BLaER1 treated with 17β-estradiol and CSF1 and Interleukin-3, amounts not matched to agents 10 nM and 100 nM (cell line): ENCODE measurements at regions not wholly inside any gene's neighbourhood (a gene's known extent, or its start where the extent isn't known, plus 50 kb on each side); places are given as distances from the start of the nearest gene placed in this dataset.

ENCODE experiments used
- H3K27ac ChIP-seq, 11 experiments: shearing (Covaris generic); formaldehyde crosslinking; 2 replicates each; pipeline ENCODE4 v1.8.1; 2022
- H3K27me3 ChIP-seq, 11 experiments: shearing (Covaris generic); formaldehyde crosslinking; 2 replicates each; pipeline ENCODE4 v1.8.1; 2022
- H3K36me3 ChIP-seq, 11 experiments: shearing (Covaris generic); formaldehyde crosslinking; 2 replicates each; pipeline ENCODE4 v1.8.1; 2022
- H3K4me1 ChIP-seq, 10 experiments: shearing (Covaris generic); formaldehyde crosslinking; 2 replicates each; pipeline ENCODE4 v1.8.1; 2022
- H3K4me2 ChIP-seq, 11 experiments: shearing (Covaris generic); formaldehyde crosslinking; 2 replicates each; pipeline ENCODE4 v1.8.1; 2022
- H3K4me3 ChIP-seq, 10 experiments: shearing (Covaris generic); formaldehyde crosslinking; 2 replicates each; pipeline ENCODE4 v1.8.1; 2022
- H3K9ac ChIP-seq, 11 experiments: shearing (Covaris generic); formaldehyde crosslinking; 2 replicates each; pipeline ENCODE4 v1.8.1; 2022
- H3K9me3 ChIP-seq, 11 experiments: shearing (Covaris generic); formaldehyde crosslinking; replicated peaks in 1 of 11; 2 replicates each; pipeline ENCODE4 v1.8.1; 2022
- H4K20me1 ChIP-seq, 11 experiments: shearing (Covaris generic); formaldehyde crosslinking; 2 replicates each; pipeline ENCODE4 v1.8.1; 2022
- Cebpa-rat ChIP-seq, 11 experiments: shearing (Covaris generic); IDR thresholded peaks; 2 replicates each; pipeline ENCODE4 v1.8.1; 2022

- no peaks in the 10 kb centered on the region for H3K9me3 ChIP-seq
- peak overlapping the region in 2 of 11 experiments; percentile 61 to 63; a peak in 3 of 22 replicates for H3K4me2 ChIP-seq
- no peak overlapping the region for H3K4me3 ChIP-seq
- no peaks in the 10 kb centered on the region for H3K27me3 ChIP-seq
- TF ChIP-seq Cebpa-rat (IDR thresholded peaks at IDR 0.05) = no peak
- H4K20me1 ChIP-seq = no peaks in the 10 kb centered on the region
- H3K36me3 ChIP-seq = no peaks in the 10 kb centered on the region
- H3K4me1 ChIP-seq = peaks cover 0 to 20% (median 0%) of the 10 kb centered on the region in 10 experiments; a peak in 4 of 20 replicates
- H3K9ac ChIP-seq = no peak overlapping the region
- peak overlapping the region in 6 of 11 experiments; percentile 35 to 63 (median 46); a peak in 8 of 22 replicates for H3K27ac ChIP-seq
Observed at GRCh38 chr6:54695815-54696214, 150.8 kb upstream of the FAM83B start.

DNA sequence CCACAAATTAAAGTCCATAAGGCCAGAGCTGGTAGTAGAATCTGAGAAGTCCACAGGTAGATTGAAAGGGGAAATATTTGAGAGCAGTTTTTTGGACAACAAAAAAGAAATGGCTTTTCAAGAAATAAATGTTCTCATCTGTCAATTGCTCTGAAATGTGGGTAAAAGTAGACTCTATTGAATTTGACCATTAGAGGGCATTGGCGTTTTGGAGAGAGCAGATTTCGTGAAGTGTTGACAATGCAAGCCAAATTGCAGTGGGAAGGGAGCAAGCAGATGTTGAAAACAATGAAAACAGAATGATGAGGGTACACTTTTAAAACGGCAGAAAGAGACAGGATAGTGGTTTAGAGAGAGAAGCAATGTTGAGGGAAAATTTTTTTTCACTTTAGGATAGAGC, 149.1 kb upstream of the FAM83B start:
- no peaks in the 10 kb centered on the region for H3K9me3 ChIP-seq
- no peaks in the 10 kb centered on the region for H3K27me3 ChIP-seq
- H3K4me3 ChIP-seq = no peak overlapping the region
- peaks cover 0 to 20% (median 0%) of the 10 kb centered on the region in 10 experiments; a peak in 4 of 20 replicates for H3K4me1 ChIP-seq
- no peak overlapping the region for H3K4me2 ChIP-seq
- no peak overlapping the region for H3K27ac ChIP-seq
- no peak for TF ChIP-seq Cebpa-rat (IDR thresholded peaks at IDR 0.05)
- no peaks in the 10 kb centered on the region for H3K36me3 ChIP-seq
- H4K20me1 ChIP-seq = no peaks in the 10 kb centered on the region
- H3K9ac ChIP-seq = no peak overlapping the region

DNA sequence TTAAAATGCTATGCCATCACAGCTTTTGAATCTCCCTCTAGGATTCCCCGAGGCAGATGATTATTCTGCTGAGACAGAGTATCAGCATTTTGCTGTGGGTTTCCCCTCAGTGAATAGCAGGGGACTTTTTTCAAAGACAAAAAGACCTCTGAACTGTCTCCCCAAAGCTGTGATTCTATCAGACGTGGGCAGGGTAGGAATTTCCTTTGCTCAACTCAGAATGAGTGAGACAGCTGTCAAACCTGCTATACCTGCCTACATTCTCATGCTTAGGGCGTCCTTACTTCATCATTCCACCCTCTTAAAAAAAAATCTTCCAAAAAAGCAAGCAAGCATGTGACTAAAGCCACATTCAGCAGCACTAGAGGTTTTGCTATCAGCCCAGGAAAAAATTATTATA, 147.6 kb upstream of the FAM83B start:
- H3K36me3 ChIP-seq = no peaks in the 10 kb centered on the region
- no peak for TF ChIP-seq Cebpa-rat (IDR thresholded peaks at IDR 0.05)
- H3K4me3 ChIP-seq = no peak overlapping the region
- H3K27me3 ChIP-seq = no peaks in the 10 kb centered on the region
- no peak overlapping the region for H3K4me2 ChIP-seq
- no peaks in the 10 kb centered on the region for H4K20me1 ChIP-seq
- H3K4me1 ChIP-seq = peaks cover 0 to 22% (median 0%) of the 10 kb centered on the region in 10 experiments; a peak in 4 of 20 replicates
- H3K27ac ChIP-seq = no peak overlapping the region
- H3K9ac ChIP-seq = no peak overlapping the region
- H3K9me3 ChIP-seq = no peaks in the 10 kb centered on the region

GRCh38 chr6:54700158-54700557, 146.4 kb upstream of the FAM83B start:
- H3K36me3 ChIP-seq = no peaks in the 10 kb centered on the region
- H3K9ac ChIP-seq = no peak overlapping the region
- H3K4me1 ChIP-seq = peaks cover 0 to 19% (median 0%) of the 10 kb centered on the region in 10 experiments; a peak in 4 of 20 replicates
- H3K9me3 ChIP-seq = no peaks in the 10 kb centered on the region
- no peak overlapping the region for H3K4me3 ChIP-seq
- H3K27ac ChIP-seq = no peak overlapping the region
- no peak for TF ChIP-seq Cebpa-rat (IDR thresholded peaks at IDR 0.05)
- H3K4me2 ChIP-seq = no peak overlapping the region
- no peaks in the 10 kb centered on the region for H3K27me3 ChIP-seq
- no peaks in the 10 kb centered on the region for H4K20me1 ChIP-seq

DNA sequence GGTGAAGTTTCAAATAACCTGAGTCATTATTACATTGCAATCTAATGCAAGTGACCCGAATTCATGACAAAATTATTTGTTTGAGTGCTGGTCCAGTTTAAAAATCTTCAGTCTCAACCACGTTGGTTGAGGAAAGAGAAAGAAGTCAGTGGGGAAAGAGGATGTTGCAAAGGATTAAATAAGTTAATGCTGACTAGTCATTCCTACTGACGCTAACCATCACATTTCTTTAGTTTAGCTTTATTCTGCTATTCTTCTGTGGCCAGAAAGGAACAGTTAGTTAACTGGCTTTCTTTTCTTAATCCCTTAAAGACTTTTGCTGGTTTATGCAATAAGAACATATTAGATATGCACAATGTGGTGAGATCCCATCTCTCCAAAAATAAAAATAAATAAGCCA, 143.8 kb upstream of the FAM83B start:
- H3K9ac ChIP-seq = no peak overlapping the region
- no peak overlapping the region for H3K4me2 ChIP-seq
- 0 out of 20 replicates have a peak, but pooled peaks cover 0 to 5% (median 0%) of the 10 kb centered on the region in 10 experiments for H3K4me1 ChIP-seq
- H4K20me1 ChIP-seq = no peaks in the 10 kb centered on the region
- H3K27ac ChIP-seq = no peak overlapping the region
- TF ChIP-seq Cebpa-rat (IDR thresholded peaks at IDR 0.05) = no peak
- H3K4me3 ChIP-seq = no peak overlapping the region
- H3K36me3 ChIP-seq = no peaks in the 10 kb centered on the region
- H3K27me3 ChIP-seq = no peaks in the 10 kb centered on the region
- no peaks in the 10 kb centered on the region for H3K9me3 ChIP-seq

DNA sequence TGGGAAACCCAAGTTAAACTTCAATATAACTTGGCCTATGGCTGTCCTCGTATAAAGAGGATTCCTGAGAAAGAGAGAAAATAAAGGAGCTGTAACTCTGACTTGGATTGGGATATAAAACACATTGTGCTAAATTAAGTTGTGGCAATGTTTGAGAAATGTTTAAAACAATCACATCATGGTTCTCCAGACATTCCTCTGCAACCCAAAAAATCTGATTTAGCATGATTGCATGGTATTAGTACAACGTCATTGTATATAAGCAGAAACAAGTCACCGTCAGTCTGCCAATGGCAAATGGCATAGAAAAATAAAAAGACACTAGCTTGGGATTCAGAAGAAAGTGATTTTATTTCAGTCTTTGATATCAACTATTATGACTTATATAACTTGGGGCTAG, 140.2 kb upstream of the FAM83B start:
- Histone ChIP-seq H3K4me1 (0 out of 20 replicates have a peak, but pooled peaks cover 0 to 5% (median 0%) of the 10 kb centered on the region in 10 experiments), H3K4me2 (no peak overlapping the region), H4K20me1 (no peaks in the 10 kb centered on the region), H3K9ac (no peak overlapping the region), H3K9me3 (no peaks in the 10 kb centered on the region), H3K4me3 (no peak overlapping the region), H3K27me3 (no peaks in the 10 kb centered on the region), H3K36me3 (no peaks in the 10 kb centered on the region), H3K27ac (no peak overlapping the region)
- TF ChIP-seq Cebpa-rat (IDR thresholded peaks at IDR 0.05) = no peak

- no peaks in the 10 kb centered on the region for H3K27me3 ChIP-seq
- no peak overlapping the region for H3K4me3 ChIP-seq
- H3K4me2 ChIP-seq = no peak overlapping the region
- 0 out of 20 replicates have a peak, but pooled peaks cover 0 to 5% (median 0%) of the 10 kb centered on the region in 10 experiments for H3K4me1 ChIP-seq
- H3K9ac ChIP-seq = no peak overlapping the region
- H3K9me3 ChIP-seq = no peaks in the 10 kb centered on the region
- no peaks in the 10 kb centered on the region for H4K20me1 ChIP-seq
- TF ChIP-seq Cebpa-rat (IDR thresholded peaks at IDR 0.05) = no peak
- no peaks in the 10 kb centered on the region for H3K36me3 ChIP-seq
- no peak overlapping the region for H3K27ac ChIP-seq
Observed at GRCh38 chr6:54706844-54707605, 139.5 kb upstream of the FAM83B start.

GRCh38 chr6:54710456-54710855, 136.1 kb upstream of the FAM83B start:
- Histone ChIP-seq H3K9me3 (no peaks in the 10 kb centered on the region), H4K20me1 (no peaks in the 10 kb centered on the region), H3K36me3 (no peaks in the 10 kb centered on the region), H3K4me1 (no peaks in the 10 kb centered on the region), H3K27me3 (no peaks in the 10 kb centered on the region), H3K4me2 (no peak overlapping the region), H3K4me3 (no peak overlapping the region), H3K9ac (no peak overlapping the region), H3K27ac (no peak overlapping the region)
- no peak for TF ChIP-seq Cebpa-rat (IDR thresholded peaks at IDR 0.05)

DNA sequence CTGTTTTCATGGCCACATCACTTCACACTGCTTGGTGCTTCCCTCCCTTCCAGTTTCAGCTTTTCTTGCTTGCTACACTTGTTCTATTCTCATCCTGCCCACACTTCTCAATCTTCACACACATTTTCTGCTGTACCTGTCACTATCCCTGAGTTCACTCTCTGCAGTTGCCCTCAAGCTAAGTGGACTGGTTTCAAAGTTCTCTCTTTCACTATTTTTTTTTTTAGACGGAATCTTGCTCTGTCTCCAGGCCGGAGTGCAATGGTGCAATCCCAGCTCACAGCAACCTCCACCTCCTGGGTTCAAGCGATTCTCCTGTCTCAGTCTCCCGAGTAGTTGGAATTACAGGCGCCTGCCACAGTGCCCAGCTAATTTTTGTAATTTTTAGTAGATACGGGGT, 130.6 kb upstream of the FAM83B start:
- no peak overlapping the region for H3K4me2 ChIP-seq
- no peak overlapping the region for H3K9ac ChIP-seq
- H3K36me3 ChIP-seq = no peaks in the 10 kb centered on the region
- no peaks in the 10 kb centered on the region for H3K4me1 ChIP-seq
- H3K4me3 ChIP-seq = no peak overlapping the region
- H3K9me3 ChIP-seq = no peaks in the 10 kb centered on the region
- H3K27me3 ChIP-seq = no peaks in the 10 kb centered on the region
- no peak for TF ChIP-seq Cebpa-rat (IDR thresholded peaks at IDR 0.05)
- no peaks in the 10 kb centered on the region for H4K20me1 ChIP-seq
- H3K27ac ChIP-seq = no peak overlapping the region

- H4K20me1 ChIP-seq = no peaks in the 10 kb centered on the region
- no peak overlapping the region for H3K4me3 ChIP-seq
- H3K36me3 ChIP-seq = no peaks in the 10 kb centered on the region
- no peak for TF ChIP-seq Cebpa-rat (IDR thresholded peaks at IDR 0.05)
- H3K4me2 ChIP-seq = no peak overlapping the region
- H3K9me3 ChIP-seq = no peaks in the 10 kb centered on the region
- H3K9ac ChIP-seq = no peak overlapping the region
- no peaks in the 10 kb centered on the region for H3K27me3 ChIP-seq
- H3K4me1 ChIP-seq = no peaks in the 10 kb centered on the region
- H3K27ac ChIP-seq = no peak overlapping the region
Observed at GRCh38 chr6:54716877-54717276, 129.7 kb upstream of the FAM83B start.
